SK-N-MC (cell line): ENCODE measurements at regions not wholly inside any gene's neighbourhood (a gene's known extent, or its start where the extent isn't known, plus 50 kb on each side); places are given as distances from the start of the nearest gene placed in this dataset.

ENCODE experiments used
- EZH2 ChIP-seq: fragments of 200-600 bp; sonication (generic); IDR thresholded peaks from one replicate; pipeline ENCODE4 v1.6.1; 2017; ENCODE audit warnings: antibody characterized with exemption
- FOXP2 ChIP-seq: optimal IDR thresholded peaks from 2 replicates; pipeline ENCODE3; 2011; ENCODE audit warnings: mild to moderate bottlenecking, moderate library complexity; ENCODE audit not compliant: insufficient read depth; ENCODE audit errors: extremely low read length, control extremely low read depth
- POLR2AphosphoS5 ChIP-seq: IDR thresholded peaks from 2 replicates; pipeline ENCODE4 v1.6.1; 2012; ENCODE audit warnings: mild to moderate bottlenecking, low read depth, low read length, borderline replicate concordance

DNA sequence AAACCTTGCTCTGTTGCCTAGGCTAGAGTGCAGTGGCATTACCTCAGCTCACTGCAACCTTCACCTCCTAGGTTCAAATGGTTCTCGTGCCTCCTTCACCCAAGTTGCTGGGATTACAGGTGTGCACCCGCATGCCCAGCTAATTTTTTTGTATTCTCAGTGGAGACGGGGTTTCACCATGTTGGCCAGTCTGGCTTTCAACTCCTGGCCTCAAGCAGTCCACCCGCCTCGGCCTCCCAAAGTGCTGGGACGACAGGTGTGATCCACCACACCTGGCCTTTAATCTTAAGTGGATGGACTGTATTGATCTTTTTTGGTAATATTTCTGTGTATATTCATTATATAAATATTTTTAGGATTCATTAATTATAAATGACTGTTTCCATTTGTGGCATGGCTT is 158.7 kb upstream of the CXorf51A start:
- TF ChIP-seq EZH2 = no peak
- TF ChIP-seq POLR2AphosphoS5 = no peak
- no peak for TF ChIP-seq FOXP2
